Renal cortical epithelial cell (primary cell): ENCODE measurements at regions not wholly inside any gene's neighbourhood (a gene's known extent, or its start where the extent isn't known, plus 50 kb on each side); places are given as distances from the start of the nearest gene placed in this dataset.

Source experiments
- DNase-seq: peaks from one replicate; pipeline ENCODE4 v3.0.0-alpha.2; 2011; ENCODE audit warnings: low read depth

DNA sequence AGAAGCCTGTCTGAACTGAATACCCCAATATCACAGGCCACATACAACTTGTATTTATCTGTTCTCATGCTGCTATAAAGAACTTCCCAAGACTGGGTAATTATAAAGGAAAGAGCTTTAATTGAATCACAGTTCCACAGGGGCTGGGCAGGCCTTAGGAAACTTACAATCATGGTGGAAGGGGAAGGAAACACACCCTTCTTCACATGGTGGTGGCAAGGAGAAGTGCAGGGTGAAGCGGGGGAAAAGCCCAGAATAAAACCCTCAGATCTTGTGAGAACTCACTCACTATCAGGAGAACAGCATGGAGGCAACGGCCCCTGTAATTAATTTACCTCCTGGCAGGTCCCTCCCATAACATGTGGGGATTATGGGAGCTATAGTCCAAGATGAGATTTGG is 50.3 kb upstream of the FNDC1 start:
- DNase-seq, result no peak

- DNase-seq, result no peak
Observed at GRCh38 chr6:159117563-159117962, 51.6 kb upstream of the FNDC1 start.

DNA sequence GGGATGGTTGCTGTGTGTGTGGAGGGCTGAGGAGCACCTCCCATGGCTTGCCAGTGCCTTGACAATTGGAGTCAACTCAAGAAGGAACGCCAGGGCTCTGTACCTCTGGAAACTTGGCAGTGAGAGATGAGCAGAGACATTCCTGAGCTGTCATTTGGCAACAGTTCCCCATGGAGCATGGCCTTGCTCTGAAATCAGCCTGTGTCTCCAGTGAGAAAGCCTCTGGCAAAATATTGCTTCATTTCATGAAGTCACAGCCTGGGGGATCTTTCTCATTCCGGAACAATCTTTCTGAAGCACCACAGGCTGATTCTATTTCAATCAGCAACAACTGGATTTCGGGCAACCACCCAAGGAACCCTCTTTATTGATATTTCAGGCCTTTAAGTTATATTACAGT is 52.2 kb upstream of the FNDC1 start:
- DNase-seq, result no peak

- DNase-seq, result no peak
Observed at GRCh38 chr6:159116343-159116742, 52.9 kb upstream of the FNDC1 start.

- no peak for DNase-seq
Observed at GRCh38 chr6:159114569-159114968, 54.6 kb upstream of the FNDC1 start.

- no peak for DNase-seq
Observed at GRCh38 chr6:159113223-159113622, 56.0 kb upstream of the FNDC1 start.

DNA sequence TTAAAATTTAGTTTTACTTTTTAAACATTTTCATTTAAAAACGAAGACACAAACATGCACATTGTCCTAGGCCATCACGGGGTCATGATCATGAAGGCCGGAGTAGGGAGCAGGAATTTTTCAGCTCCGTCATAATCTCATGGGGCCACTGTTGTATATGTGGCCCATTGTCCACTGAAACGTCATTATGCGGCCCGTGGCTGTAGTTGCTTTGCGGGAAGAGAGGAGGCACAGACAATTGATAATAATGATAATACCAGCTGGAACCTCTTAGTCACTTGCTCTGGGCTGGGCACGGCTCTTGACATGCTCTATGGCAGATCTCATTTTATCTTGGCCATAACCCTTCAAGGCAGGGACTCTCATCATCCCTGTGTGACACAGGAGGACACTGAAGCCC is 56.5 kb upstream of the FNDC1 start:
- DNase-seq, result no peak

GRCh38 chr6:159110748-159111147 is 58.5 kb upstream of the FNDC1 start:
- DNase-seq, result no peak

DNA sequence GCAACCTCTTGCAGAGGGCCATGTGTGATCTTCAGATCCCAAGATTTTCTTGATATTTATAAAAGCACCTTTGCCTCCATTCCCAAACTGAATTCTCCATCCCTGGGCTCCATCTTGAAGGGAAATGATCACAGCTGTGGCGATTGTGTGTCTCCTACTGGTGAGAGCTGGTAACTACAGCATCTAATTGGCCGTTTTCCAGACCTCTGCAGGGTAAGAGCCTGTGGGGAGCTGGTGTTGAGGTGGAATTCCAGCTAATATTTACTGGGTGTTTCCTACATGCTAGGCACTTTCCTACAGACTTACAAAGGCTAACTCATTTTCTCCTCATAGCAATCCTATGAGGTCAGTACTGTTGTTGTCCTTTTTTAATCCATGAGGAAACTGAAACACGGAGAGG is 59.2 kb upstream of the FNDC1 start:
- peak; percentile 39 for DNase-seq

DNA sequence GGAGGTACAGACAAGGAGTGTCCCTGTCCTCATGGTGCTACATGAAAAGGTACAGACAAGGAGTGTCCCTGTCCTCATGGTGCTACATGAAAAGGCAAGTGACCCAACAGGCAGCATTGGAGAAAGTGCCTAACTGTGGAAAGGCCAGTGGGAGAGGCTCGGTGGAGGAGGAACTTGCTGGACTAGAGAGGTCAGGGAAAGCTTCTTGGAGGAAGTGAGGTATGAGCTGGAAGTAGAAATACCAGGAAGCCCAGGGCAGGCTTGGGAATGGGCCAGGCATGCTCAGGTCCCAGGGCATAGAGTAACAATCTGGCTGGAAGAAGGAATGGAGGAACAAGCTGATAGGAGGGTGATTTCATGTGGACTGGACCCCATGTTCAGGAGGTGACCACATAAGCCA is 59.8 kb upstream of the FNDC1 start:
- no peak for DNase-seq

GRCh38 chr6:159108426-159108985 is 60.7 kb upstream of the FNDC1 start:
- no peak for DNase-seq

DNA sequence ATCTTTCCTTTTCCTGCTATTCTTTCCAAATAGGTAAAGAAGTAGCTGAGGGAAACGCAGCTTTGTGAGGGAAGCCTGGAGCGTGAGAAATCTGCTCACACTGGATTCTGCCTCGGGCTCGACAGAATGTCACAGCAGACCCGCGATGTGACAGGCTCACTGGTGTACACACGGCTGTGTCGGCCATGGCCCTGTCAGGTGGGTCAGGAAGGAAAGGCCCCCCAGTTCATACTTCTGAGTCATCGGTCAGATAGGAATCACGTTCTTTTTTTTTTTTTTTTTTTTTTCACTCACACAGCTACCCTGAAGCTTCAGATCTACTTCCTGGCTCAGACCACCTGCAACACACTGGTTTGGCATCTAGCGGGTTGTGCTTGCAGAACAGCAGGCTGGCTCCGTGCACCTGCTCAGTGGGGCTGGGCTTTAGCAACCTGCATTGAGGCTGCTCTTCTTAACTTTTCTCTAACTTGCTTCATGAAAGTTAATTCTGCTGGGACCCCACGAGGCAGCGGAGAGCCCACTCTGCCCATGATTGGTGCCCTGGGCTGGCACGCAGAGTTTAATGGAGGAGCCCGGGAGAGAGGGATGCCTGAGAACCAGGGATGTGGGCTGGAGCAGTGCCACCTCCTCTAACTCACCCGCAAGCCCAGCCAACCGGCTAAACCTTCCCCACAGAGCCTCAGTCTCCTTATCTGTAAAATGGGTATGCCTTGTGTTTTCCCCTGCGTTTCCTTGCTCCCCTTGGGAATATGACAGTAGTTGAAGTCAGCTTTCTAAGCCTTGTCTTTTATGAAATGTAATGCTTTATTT is 61.5 kb upstream of the FNDC1 start:
- no peak for DNase-seq

DNA sequence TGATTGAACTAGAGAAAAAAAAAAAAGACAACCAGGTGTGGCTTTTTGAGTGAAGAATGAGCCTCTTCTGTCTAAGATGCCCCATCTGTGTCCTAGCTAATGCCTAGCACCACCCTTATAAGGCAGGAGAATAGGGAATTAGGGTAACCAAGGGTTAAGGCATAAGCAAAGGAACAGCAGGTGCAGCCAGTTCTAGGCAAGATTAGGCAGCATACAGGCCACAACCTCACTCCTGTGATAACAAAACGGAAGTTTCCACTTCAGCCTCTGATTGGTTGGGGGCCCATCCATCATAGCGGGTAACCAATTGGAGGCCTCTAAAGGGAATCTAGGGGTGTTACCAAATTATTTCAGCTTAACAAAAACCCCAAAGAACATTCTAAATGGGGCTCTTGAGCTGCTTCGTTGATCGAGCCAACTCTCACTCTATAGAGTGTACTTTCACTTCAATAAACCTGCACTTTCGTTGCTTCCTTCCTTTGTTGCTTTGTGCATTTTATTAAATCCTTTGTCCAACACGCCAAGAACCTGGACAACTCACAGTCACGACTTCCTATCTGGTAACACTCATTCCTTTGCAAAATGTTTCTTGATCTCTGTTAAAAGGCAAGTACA is 61.9 kb upstream of the TAGAP start:
- DNase-seq, result peak; percentile 5

- DNase-seq, result no peak
Observed at GRCh38 chr6:159105716-159106115, 60.9 kb upstream of the TAGAP start.

DNA sequence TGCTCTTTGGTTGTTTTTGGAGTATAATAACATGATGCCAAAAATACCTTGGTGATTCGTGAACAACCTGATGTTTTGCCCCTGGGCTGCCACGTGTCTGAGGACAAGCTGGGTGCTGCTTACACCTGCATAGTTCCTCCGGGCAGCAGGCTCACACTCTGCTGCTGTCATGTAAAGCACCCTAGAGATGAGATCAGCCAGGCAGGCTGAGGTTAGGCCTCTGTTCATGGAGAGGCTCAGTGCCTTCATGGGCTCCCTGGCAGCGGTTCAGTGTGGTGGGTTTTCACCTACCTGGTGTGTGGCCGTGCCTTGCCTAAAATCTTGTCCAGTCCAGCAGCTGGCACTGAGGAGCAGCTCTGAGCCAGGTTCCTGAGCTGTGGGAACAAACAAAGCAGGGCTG is 60.1 kb upstream of the TAGAP start:
- no peak for DNase-seq

GRCh38 chr6:159104163-159104925 is 59.6 kb upstream of the TAGAP start:
- peak; percentile 38 for DNase-seq

DNA sequence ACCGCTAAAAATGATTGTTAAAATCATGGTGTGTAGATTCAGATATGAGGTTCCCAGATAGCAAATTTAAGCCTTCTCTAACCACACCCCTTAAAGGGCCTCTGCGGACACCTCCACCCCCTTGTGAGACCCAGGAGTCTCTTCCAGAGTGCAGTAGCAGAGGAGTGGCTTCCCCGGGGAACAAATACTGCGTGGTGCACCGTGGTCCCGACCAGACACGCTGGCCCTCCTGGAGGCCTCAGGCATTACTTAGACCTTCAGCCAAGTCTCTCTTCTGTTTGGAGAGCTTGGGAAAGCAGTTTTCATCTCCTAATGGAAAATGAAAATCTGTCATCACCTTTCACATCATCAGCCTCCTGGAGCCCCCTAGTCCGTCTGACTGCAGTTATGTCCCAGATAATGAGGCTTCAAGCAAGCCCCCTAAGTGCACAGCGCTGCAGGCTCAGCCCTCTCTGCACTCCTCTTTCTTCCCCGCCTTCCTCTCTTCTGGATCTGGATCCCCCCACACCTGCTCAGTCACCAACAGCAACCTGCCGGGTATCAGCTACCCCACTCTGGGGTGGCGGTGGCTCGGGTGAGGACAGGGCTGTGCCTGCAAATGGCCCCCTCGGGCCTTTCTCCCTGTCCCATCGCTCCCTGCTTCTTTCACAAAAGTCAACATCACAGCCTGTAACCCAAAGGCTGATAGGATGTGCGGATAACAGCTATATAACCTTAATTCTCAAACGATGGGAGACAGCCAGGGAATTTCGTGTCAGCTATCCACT is 58.8 kb upstream of the TAGAP start:
- DNase-seq, result no peak

DNA sequence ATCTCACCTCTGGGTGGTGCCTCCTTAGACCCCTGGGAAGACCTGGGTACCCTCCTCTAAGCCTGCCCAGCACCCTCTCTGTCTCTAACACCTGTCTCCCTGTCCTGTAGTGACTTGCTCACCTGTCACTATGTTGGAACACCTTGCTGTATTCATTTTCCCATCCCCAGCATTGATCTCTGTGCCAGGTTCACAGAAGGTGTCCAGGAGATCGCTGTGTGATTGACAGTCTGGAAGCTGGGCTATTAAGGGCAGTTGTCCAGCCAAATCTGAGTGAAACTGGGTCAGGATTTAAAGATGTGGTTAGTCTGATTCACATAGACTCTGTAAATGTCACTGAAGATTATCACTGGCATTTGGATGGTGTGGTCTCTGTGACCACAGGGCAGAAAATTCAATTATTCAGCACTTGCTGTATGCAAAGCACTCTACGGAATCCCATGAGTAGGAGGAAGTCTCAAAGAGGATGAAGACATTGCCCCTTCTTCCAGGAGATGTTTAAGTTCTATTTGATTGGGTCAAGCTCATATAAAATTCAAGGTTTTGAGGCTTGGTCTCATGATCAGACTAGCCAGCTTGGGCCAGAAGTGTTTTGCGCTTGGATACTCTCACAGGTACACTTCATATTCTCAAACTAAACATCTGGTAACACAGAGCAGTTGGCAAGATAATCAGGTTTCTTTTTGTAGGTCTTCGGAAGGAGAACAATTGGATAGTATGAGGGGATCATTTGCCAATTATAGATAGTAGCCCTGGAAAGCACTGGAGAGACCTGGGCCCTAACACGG is 57.8 kb upstream of the TAGAP start:
- no peak for DNase-seq

GRCh38 chr6:159101656-159102055 is 56.9 kb upstream of the TAGAP start:
- DNase-seq, result no peak

DNA sequence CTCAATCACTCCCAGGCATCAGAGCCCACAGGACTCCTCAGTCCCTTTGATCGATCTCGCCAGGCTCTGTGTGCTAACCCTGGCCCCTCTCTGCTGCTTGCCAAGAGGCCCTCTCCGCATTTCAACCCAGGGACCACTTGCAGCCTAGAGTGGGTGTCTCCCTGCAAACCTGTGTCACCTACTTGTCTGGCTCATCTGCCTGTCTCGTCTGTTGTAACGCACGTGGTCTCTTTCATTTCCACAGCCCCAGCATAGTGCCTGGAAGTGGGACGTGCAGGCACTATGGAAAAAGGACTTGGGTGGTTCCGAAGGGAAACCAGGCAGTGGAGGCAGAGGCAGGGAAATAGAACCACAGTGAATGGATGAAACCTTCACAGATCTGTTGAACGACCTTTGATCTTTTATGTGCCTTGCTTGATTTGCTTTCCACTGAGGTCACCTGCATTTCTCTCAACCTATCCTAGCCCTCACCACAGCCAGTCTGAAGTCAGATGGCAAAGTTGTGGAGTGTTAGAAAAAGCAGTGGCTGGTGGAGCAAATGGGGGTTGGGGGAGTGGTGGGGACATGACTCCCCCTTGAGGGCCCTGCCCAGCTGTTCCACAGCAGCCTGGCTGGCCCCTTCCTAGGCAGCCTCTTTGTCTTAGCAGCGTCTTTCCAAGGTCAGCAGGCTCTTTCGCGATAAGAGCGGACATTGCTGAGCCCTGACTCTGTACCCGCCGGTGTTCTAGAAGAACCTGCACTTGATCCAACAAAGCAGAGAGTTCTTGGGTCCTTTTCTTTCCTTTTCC is 55.8 kb upstream of the TAGAP start:
- DNase-seq, result no peak
